AG04449 (cell line): ENCODE measurements at regions not wholly inside any gene's neighbourhood (a gene's known extent, or its start where the extent isn't known, plus 50 kb on each side); places are given as distances from the start of the nearest gene placed in this dataset.

ENCODE experiments used
- CTCF ChIA-PET: fragments of 350-600 bp; formaldehyde crosslinking; extraction: SDS; loops from one replicate; lab custom pipeline; 2021; ENCODE audit warnings: antibody characterized with exemption; lab: Yijun Ruan, JAX
- POLR2A ChIA-PET: fragments of 400-600, 350-600 bp; formaldehyde crosslinking; extraction: SDS; loops from one replicate; lab custom pipeline; 2020; ENCODE audit warnings: antibody characterized with exemption, inconsistent platforms; lab: Yijun Ruan, JAX
- DNase-seq: peaks from one replicate; pipeline ENCODE4 v3.0.0-alpha.2; 2010; ENCODE audit warnings: low read depth, low spot score
- H3K4me3 ChIP-seq: 2 replicates; pipeline ENCODE4 v1.5.1; 2011; ENCODE audit warnings: low read depth, mild to moderate bottlenecking, control low read depth, low read length
- TF ChIP-seq, protein P1 (sequence below): IDR thresholded peaks from one replicate; pipeline ENCODE4 v1.5.1; 2011; ENCODE audit warnings: mild to moderate bottlenecking, moderate library complexity, low read length, control low read depth, inconsistent platforms; ENCODE audit not compliant: insufficient read depth; ENCODE audit errors: missing control alignments

DNA sequence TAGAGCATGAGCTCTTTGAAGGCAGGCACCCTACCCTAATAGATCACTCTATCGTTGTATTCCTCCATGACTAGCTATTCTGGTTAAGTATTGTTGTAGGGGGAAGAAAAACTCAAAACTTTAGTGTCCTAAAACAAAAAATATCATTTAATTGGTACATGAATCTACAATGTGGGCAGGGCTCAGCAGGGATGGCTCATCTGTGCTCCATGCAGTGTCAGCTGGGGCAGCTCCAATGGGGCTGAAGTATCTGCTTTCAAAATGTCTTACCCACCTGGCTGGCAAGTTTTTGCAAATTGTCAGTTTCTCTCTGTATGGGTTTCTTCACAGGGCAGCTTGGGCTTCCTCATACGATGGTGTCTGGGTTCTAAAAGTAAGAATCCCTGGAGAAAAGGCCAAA lies 83.2 kb upstream of the ITGA6 start:
- TF ChIP-seq, protein P1, sequence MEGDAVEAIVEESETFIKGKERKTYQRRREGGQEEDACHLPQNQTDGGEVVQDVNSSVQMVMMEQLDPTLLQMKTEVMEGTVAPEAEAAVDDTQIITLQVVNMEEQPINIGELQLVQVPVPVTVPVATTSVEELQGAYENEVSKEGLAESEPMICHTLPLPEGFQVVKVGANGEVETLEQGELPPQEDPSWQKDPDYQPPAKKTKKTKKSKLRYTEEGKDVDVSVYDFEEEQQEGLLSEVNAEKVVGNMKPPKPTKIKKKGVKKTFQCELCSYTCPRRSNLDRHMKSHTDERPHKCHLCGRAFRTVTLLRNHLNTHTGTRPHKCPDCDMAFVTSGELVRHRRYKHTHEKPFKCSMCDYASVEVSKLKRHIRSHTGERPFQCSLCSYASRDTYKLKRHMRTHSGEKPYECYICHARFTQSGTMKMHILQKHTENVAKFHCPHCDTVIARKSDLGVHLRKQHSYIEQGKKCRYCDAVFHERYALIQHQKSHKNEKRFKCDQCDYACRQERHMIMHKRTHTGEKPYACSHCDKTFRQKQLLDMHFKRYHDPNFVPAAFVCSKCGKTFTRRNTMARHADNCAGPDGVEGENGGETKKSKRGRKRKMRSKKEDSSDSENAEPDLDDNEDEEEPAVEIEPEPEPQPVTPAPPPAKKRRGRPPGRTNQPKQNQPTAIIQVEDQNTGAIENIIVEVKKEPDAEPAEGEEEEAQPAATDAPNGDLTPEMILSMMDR, result no peak
- no peak overlapping the region for H3K4me3 ChIP-seq
- DNase-seq, result no peak
- ChIA-PET POLR2A (no interaction called here), CTCF (interaction anchor here (0.8 kb wide), 1 partner anchor 47 kb away, joined by 3 read pairs; no protein-coding TSS in a partner anchor)

DNA sequence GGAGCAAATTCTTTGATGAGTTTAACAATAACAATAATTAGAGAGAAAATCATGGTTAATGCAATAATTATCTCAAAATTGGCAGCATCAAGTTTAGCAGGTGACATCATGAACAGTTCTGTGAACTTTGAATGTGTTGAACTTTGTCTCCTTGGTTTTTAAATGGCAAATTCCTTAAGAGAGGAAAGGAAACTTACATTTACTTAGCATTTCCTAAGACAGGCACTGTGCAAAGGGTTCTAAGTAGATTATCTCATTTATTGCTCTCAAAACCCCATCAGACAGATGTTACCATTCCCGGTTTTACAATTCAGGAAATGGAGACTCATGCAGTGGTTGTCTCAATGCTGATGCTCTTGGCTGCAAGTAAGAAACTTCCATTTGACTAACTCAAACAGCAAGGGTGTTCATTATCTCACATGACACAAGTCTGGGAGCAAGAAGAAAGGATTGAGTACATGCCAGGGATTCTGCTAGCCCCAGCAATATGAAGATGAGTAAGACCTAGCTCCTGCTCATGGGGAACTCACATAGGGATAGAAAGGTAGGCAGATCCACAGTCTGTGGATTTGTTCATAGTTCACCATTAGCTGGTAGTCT lies 81.3 kb upstream of the ITGA6 start:
- H3K4me3 ChIP-seq, result no peak overlapping the region
- ChIA-PET CTCF (interaction anchor here (1.1 kb wide), 1 partner anchor 16 kb away, joined by 3 read pairs; no protein-coding TSS in a partner anchor), POLR2A (no interaction called here)
- TF ChIP-seq, protein P1, result no peak
- no peak for DNase-seq

DNA sequence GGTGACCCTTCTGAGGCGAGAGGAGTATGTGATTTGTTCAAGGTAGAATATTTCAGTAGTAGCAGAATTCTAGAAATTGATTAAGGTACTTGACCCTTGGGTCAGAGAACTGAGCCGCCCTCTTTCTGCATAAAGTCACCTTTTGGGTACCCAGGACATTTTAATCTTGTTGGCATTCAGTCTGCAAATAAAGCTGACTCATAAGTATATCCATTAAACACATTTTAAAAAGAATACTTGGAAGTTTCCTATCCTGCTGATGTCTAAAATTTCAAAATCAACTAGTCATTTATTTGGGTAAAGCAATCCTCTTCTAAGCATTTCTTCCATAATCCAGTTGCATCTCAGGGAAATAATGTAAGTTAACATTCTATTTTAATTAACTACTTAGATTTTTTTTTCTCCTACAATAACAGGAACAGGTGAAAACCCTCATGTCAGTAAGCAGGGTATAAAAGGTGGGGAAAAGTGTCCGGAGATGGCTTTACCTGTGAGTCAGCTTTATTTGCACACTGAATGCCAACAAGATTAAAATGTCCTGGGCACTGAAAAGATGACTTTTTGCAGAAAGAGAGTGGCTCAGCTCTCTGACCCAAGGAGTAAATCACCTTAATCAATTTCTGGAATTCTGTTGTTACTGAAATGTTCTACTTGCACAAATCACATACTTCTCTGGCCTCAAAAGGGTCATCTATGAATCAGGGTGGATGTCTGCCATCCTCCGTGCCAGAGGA lies 78.7 kb upstream of the ITGA6 start:
- TF ChIP-seq, protein P1, result no peak
- ChIA-PET CTCF (no interaction called here), POLR2A (no interaction called here)
- DNase-seq, result no peak
- no peak overlapping the region for H3K4me3 ChIP-seq

DNA sequence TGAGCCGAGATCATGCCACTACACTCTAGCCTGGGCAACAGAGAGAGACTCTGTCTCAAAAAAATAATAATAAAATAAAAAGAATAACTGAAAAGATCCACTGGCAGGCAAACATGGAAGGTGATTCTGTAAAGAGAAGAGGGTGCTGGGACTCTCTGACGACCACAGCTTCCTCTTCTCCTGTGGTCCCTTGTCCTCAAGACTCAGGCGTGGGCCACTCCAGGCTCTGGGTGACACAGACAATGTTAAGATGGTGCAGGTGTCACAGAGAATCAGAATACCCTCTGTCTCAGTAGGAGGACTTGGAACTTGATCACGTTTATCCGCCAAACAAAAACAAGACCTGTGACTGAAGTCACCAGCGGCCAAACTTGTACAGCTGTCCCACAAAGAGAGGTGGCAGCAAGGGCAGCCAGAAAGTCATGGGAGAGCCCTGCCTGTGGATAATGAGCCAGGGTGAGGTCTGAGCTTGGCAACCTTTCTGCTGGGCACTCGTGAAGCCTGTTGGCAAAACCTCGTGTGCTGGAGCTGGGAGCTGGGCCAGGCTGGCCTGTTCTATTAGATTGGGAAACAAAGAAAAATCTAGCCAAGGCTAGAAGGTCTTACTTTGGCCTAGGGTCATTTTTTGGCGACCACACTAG lies 76.4 kb upstream of the ITGA6 start:
- no peak for DNase-seq
- ChIA-PET POLR2A (no interaction called here), CTCF (interaction anchor here (1.5 kb wide), 1 partner anchor 77 kb away, joined by 4 read pairs; the partner anchor contains the start of gene ITGA6)

DNA sequence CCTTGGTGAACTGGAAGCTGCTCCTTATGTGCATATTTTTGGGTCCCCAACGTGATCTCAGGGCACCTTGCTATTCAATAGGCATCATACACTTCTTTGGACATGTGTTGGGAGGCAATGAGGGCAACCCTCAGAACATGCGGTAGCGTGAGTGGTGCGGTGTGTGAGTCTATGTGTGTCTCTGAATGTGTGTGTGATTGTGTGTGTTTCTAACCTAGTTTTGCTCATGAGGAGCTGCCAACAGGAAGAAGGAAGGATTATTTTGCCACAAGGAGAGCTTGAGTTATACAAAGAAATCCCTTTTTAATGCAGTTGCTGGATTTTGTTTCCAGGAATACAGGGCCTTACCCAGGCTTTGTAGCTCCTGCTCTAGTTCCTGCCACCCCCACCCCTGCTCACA lies 75.8 kb upstream of the ITGA6 start:
- no peak for DNase-seq
- CTCF ChIA-PET, result interaction anchor here (1.5 kb wide), 1 partner anchor 76 kb away, joined by 4 read pairs; the partner anchor contains the start of gene ITGA6
- TF ChIP-seq, protein P1, result no peak
- POLR2A ChIA-PET, result no interaction called here
- no peak overlapping the region for H3K4me3 ChIP-seq

More for the DNA sequence above, 76.4 kb upstream of the ITGA6 start:
- TF ChIP-seq, protein P1, result no peak
- no peak overlapping the region for H3K4me3 ChIP-seq

DNA sequence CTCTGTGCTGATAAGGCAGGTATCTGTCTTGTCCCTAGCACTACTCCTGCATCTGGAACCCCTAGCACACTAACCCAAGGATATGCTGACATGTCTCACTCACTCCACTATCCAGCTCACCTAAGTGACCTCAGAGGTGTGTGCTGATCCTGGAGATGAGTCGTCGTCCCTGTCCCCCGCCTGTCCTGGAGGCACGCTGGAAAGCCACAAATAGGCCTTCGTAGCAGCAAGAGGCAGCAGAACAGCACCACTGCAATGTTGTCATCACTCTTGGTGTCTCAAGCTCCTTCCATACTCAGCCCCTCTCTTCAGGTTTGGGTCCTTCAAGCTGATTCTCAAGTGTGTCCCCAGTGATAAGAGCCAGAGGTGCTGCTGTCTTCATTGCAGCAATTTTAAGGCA lies 73.0 kb upstream of the ITGA6 start:
- no peak for DNase-seq
- TF ChIP-seq, protein P1, result no peak
- no peak overlapping the region for H3K4me3 ChIP-seq
- ChIA-PET POLR2A (no interaction called here), CTCF (interaction anchor here (1.1 kb wide), 1 partner anchor 182 kb away, joined by 3 read pairs; no protein-coding TSS in a partner anchor)
